Activated T-cell treated with anti-CD3 and anti-CD28 coated beads, Interleukin-2, amount 50 U/mL, for 4 hours (primary cell): ENCODE measurements at regions not wholly inside any gene's neighbourhood (a gene's known extent, or its start where the extent isn't known, plus 50 kb on each side); places are given as distances from the start of the nearest gene placed in this dataset.
A peak's percentile ranks its signal among the peaks of the same experiment; 100 is the strongest.

ENCODE experiments used
- ATAC-seq, 2 donors: fragments of 200-7000 bp; cut with Tn5 transposase; one replicate each; pipeline ENCODE4 v1.10.0; 2021
- DNase-seq: peaks from one replicate; pipeline ENCODE4 v3.0.0-alpha.2; 2020
- H3K27me3 Mint-ChIP-seq: one replicate; pipeline ENCODE4 v1.8.0; 2021; ENCODE audit warnings: low read depth, mixed read lengths
- H3K36me3 Mint-ChIP-seq: one replicate; pipeline ENCODE4 v1.8.0; 2022; ENCODE audit warnings: mixed read lengths; ENCODE audit not compliant: insufficient read depth
- H3K4me1 Mint-ChIP-seq: one replicate; pipeline ENCODE4 v1.8.0; 2021; ENCODE audit warnings: low read depth, mixed read lengths
- H3K4me3 Mint-ChIP-seq: one replicate; pipeline ENCODE4 v1.8.0; 2021; ENCODE audit warnings: mild to moderate bottlenecking, moderate library complexity, mixed read lengths
- H3K9me3 Mint-ChIP-seq: one replicate; pipeline ENCODE4 v1.8.0; 2021; ENCODE audit warnings: mixed read lengths

DNA sequence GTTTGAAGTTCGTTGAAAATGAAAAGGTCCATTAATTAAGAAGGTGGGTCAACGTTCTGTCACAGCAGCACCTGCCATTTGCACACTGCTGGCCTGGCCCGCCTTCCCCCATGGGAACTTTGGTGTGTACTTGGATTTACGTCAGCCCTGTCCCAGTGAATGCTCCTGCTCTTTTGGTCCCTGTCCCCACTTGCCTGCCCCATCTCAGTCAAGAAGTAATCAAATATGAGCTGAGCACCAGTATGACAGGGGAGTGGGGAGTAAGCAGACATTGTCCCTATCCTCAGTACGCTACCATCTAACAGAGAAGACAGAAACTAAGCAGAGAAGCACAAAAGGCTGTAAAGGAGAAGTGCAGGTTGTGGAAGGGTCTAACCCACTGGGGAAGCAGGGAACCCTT lies 65.1 kb downstream of the SLC4A3 start:
- Mint-ChIP-seq H3K36me3 (no peaks in the 10 kb centered on the region), H3K27me3 (peaks cover 55% of the 10 kb centered on the region), H3K9me3 (peaks cover 3% of the 10 kb centered on the region), H3K4me3 (no peak overlapping the region), H3K4me1 (no peaks in the 10 kb centered on the region)
- DNase-seq, result no peak
- ATAC-seq, result no peak

DNA sequence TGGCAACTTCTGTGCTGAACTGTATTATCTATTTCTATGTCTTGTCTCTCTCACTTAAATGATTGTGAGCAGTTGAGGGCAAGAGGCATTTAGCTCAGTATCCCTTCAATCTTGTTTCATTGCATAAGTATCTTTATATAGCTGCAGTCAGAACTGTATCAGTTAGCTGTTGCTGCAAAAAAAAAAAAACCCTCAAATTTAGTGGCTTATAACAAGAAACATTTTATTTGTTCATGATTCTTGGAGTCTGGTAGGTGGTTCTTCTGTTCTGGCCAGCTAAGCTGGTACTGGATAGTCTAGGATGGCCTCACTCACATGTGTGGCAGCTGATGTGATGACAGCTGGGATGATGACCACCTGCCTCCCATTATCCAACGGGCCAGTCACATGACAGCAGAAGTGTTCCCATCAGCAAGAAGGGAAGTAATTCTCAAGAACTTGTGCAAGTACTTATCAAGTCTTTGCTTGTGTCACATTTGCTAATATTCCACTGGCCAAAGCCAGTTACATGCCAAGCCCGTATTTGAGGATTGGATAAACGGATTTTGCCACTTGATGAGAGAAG lies 67.8 kb downstream of the SLC4A3 start:
- H3K9me3 Mint-ChIP-seq, result peaks cover 3% of the 10 kb centered on the region
- ATAC-seq (no peak), DNase-seq (no peak)
- no peaks in the 10 kb centered on the region for H3K4me1 Mint-ChIP-seq
- H3K4me3 Mint-ChIP-seq, result no peak overlapping the region
- no peaks in the 10 kb centered on the region for H3K36me3 Mint-ChIP-seq
- peaks cover 61% of the 10 kb centered on the region for H3K27me3 Mint-ChIP-seq

DNA sequence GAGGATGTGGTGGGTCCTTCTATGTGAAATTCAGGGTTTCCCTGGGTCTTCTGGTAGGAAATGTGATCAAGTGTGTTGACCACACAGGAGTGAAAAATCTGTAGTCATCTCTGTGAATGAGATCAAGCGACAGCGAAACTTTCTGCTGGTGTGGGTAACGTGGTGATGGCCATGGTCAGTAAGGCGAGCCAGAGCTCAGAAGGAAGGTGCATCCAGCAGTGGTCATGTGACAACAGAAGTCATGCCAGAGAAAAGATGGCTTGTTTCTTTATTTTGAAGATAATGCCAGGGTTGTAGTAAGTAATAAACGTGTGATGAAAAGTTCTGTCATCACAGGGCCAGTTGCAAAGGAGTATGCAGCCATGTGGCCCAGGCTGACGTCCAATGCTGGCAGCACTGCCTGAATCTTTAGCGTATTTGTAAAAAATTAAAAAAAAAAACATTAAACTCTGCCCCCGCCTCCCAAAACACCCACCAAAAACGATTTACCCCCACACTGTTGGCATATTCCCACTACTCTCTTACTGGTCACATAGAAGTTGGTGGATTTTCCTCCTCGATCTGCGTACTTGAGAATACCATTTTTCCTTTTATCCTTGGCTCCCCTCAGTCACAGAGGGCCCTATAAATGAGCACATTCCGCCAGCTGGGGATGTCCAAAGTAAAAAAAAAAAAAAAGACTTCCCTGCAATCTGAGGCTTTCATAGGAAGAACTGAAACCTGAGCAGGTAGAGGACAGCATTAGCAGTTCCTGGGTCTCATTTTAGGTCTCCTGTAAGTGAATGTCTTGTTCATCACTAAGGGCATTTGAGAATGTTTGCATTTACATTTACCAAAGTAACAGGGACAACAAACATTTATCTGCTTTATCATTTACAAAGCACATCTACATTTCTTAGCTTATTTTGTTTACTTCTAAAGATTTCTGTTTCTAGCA lies 70.6 kb downstream of the SLC4A3 start:
- no peak for ATAC-seq
- Mint-ChIP-seq H3K27me3 (peaks cover 45% of the 10 kb centered on the region), H3K9me3 (peaks cover 3% of the 10 kb centered on the region)

DNA sequence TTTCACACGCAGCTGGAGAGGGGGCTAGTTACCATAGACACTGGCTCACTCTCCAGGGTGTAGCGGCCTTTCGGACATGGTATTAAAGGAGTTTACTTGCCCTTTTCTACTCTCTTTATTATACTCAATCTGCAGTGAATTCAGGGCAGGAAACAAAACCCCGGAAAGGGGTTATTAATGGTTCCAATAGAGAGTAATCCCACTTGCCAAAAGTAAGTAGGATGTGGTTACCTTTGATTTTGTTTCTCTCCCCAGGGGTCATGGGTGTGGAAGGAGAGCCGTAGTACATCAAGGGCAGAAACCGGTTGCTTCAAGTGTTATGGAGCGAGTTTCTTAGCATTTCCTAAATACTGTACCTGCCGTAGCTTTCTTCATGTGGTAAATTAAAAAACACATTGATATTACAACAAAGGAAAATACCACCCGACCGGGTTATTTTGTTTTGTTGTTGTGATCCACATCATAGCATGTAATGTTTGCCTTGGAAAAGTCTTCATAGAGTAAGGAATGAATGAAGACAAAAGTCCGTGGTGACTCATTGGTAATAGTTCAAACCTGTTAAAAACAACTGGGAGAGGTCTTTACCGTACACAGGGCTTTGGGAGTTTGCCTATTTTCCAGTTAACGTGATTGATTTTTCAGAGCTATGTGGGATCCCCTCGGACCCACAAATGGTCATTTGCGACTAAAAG lies 71.5 kb downstream of the SLC4A3 start:
- no peaks in the 10 kb centered on the region for H3K36me3 Mint-ChIP-seq
- peaks cover 3% of the 10 kb centered on the region for H3K9me3 Mint-ChIP-seq
- no peaks in the 10 kb centered on the region for H3K4me1 Mint-ChIP-seq
- no peak overlapping the region for H3K4me3 Mint-ChIP-seq
- DNase-seq (no peak), ATAC-seq (no peak)
- peaks cover 39% of the 10 kb centered on the region for H3K27me3 Mint-ChIP-seq

More for the DNA sequence above, 70.6 kb downstream of the SLC4A3 start:
- H3K4me1 Mint-ChIP-seq, result no peaks in the 10 kb centered on the region
- DNase-seq, result no peak
- no peaks in the 10 kb centered on the region for H3K36me3 Mint-ChIP-seq
- no peak overlapping the region for H3K4me3 Mint-ChIP-seq

DNA sequence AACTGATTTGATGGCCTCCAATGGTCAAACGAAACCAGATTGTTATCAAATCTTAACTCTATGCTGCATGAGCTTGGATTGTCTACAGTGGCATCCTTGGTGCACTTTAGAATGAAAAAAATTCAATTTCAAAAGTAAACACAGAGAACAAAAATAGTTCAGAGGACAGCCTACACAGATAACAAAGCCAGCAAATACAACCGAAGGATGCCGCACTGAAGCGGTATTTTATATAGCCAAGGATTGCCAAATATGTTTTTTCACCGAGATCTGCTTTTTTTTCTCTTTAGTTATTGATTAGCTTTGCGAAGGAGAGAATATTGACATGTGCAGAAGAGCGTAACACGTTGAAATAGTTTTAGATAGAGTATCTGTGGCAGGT lies 72.0 kb downstream of the SLC4A3 start:
- peaks cover 41% of the 10 kb centered on the region for H3K27me3 Mint-ChIP-seq
- no peak overlapping the region for H3K4me3 Mint-ChIP-seq
- peaks cover 3% of the 10 kb centered on the region for H3K9me3 Mint-ChIP-seq
- no peaks in the 10 kb centered on the region for H3K4me1 Mint-ChIP-seq
- DNase-seq, result no peak
- no peaks in the 10 kb centered on the region for H3K36me3 Mint-ChIP-seq
- ATAC-seq, result no peak

DNA sequence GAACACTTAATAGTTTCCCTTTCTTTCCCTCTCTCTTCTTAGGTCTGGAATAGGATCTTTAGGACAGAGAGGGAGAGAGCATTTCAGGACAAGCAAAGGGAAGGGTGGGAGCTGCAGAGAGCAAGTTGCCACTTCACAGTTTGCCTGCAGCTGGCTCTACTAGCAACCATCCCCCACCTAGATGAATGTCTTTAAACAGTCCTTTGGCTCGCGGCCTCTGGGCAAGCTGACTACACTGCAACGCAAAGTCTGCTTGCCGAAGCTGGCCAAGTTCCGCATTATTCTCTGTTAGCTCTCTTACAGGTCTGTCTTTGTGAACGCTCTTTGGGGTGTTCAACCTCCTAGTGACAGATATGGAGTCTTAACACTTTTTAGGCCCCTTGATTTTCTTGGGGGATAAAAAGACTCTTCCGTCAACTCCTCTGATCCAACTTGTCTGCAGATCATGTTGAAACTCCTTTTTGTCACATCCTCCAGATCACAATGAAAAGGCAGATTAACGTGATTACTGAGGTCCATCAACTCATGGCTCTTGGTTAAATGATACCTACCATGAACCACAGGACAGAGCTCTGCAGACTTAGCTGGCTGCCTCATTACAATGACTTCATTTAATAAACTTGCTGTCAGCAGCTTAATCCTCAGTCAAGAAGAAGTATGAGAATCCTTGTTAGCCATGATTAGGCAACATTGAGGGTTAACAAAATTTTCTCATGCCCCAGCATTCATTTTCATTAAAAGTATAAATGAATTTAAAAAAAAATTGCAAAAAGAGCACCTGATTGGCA lies 74.6 kb downstream of the SLC4A3 start:
- ATAC-seq, result no peak
- Mint-ChIP-seq H3K4me3 (no peak overlapping the region), H3K27me3 (peaks cover 41% of the 10 kb centered on the region), H3K36me3 (no peaks in the 10 kb centered on the region), H3K4me1 (no peaks in the 10 kb centered on the region), H3K9me3 (no peaks in the 10 kb centered on the region)
- no peak for DNase-seq

DNA sequence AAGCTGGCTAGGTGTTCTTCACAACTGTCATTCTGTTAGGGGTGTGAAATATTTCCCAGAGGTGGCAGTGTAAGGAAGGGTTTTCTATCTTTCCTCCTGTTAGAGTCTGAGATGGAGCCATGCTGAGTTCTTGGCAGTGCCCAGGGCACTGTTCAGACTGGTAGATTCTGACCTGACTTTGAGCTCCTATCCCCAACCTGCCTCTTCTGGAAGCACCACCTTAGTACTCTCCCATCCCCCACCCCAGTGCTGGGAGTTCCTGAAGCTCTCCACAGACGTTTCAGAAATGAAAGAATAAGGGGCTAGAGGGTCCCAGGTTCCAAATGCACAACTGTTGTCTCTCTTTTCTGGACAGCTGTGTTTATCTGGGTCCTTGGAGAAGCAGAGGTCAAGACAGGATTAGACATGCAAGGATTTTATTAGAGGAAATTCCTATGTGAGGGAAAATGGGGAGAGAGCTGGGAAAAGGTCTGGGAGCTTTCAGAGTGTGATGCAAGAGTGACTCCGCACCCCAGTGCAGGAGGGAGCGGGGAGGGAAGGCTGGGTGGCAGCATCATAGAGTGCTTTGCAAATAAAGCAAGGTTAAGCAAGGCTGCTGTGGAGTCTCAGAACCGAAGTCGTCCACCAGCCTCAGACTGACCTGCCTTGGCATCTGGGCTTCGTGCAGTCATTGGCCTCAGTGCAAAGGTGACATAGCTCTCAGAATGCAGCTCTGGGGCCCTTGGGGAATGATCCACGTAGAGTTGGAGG lies 75.5 kb downstream of the SLC4A3 start:
- Mint-ChIP-seq H3K4me1 (no peaks in the 10 kb centered on the region), H3K36me3 (no peaks in the 10 kb centered on the region), H3K4me3 (no peak overlapping the region), H3K27me3 (peaks cover 33% of the 10 kb centered on the region), H3K9me3 (no peaks in the 10 kb centered on the region)
- ATAC-seq, result no peak
- DNase-seq, result no peak

DNA sequence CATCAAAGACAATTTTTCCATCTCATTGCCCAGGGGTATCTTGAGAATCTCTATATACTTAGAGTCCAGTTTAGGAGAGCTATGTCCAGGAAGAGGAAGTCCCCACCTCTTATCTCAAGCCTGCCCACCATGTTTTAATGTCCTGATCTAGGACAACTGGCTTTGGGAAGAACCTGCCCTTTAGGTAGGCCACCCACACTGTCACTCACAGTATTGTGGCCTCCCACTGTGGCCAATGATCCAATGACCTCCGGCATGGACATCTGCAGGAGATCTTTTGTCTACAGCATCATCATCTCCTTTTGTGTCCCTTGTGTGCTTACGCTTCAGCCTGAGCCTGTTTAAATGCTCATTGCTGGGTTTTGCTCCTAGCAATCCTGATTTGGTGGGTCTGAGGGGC lies 77.4 kb downstream of the SLC4A3 start:
- peaks cover 26% of the 10 kb centered on the region for H3K27me3 Mint-ChIP-seq
- no peaks in the 10 kb centered on the region for H3K9me3 Mint-ChIP-seq
- ATAC-seq (no peak), DNase-seq (no peak)
- no peaks in the 10 kb centered on the region for H3K4me1 Mint-ChIP-seq
- H3K36me3 Mint-ChIP-seq, result no peaks in the 10 kb centered on the region
- no peak overlapping the region for H3K4me3 Mint-ChIP-seq

DNA sequence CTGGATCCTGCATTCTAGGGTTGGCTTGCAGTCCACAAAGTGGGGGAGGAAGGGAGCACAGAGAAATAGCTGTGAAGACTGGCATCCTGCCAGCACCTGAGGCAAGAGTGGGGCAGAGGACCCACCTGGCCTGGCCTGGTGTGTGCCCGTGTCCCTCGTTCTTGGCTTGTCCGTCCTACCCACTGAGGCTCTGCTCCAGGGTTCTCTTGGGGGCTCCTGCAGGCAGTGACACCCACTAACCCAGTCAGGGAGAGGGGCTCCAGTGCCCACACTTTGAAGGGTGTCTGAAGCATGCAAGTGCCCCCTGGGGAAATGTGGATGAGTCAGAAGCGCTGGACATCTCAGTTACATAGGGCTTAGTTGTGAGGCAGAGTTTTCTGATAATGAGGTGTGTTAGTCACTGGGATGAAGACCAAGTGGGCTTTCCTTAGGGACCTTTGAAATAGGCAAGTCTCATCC lies 79.4 kb downstream of the SLC4A3 start:
- H3K36me3 Mint-ChIP-seq, result no peaks in the 10 kb centered on the region
- peaks cover 27% of the 10 kb centered on the region for H3K27me3 Mint-ChIP-seq

DNA sequence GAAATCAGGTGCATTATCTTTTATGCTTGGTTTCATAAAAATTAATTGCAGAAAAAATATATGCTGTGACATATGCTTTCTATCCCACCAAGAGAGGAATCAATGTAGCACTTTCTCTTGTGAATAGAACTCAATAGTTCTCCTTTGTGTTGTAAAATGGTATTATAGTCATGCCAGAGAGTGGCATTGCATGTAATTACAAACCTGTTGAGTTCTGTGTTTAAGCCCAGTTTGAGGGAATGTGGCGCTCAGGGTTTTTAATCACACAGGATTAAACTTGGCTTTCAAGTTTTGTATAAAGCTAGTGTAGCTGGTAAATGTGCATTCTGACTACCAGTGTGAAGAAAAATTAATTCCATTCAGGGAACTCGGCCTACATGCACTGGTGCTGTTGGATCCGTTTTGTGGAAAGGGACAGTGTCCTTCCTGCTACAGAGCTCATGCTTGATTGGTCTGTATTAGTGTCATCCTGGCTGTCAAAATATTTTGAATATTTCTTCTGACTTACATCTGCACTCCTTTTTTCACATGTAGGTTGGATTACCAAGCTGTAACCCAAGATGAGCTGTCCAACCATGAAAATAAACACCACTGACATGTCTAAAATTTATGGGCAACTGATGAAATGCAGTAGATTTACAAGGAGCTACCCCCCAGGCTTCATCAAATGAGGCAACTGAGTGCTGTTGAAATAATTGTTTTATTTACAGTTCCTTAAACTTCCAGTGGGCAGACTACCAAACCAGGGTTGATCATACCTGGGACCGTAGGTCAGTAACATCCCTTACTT lies 80.3 kb downstream of the SLC4A3 start:
- DNase-seq, result no peak
- H3K27me3 Mint-ChIP-seq, result peaks cover 28% of the 10 kb centered on the region
- no peaks in the 10 kb centered on the region for H3K9me3 Mint-ChIP-seq
- H3K36me3 Mint-ChIP-seq, result no peaks in the 10 kb centered on the region
- no peak overlapping the region for H3K4me3 Mint-ChIP-seq
- H3K4me1 Mint-ChIP-seq, result no peaks in the 10 kb centered on the region
- no peak for ATAC-seq

More for the DNA sequence above, 79.4 kb downstream of the SLC4A3 start:
- no peaks in the 10 kb centered on the region for H3K9me3 Mint-ChIP-seq
- no peaks in the 10 kb centered on the region for H3K4me1 Mint-ChIP-seq
- ATAC-seq, result no peak
- H3K4me3 Mint-ChIP-seq, result no peak overlapping the region
- no peak for DNase-seq

DNA sequence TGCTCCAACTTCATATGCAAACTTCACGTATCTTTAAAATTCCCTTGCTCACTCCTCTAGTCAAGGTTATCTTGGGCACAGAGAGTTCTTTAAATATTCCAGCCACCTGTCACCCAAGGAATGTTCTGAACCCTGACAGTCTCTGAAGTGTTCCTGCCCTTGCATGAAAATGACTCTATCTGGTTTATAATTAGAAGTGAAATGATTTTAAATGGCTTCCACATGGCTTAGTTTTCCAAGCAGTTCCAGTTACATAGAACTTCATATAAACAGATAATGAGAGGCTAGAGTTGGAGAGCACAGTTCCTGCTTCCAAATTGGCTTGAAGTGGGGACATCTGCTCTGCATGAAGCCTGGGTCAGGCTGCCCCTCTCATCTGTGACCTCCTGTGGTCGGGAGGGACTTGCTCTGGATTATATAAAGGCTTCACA lies 81.9 kb downstream of the SLC4A3 start:
- Mint-ChIP-seq H3K36me3 (no peaks in the 10 kb centered on the region), H3K4me3 (no peak overlapping the region), H3K27me3 (peaks cover 22% of the 10 kb centered on the region), H3K9me3 (no peaks in the 10 kb centered on the region), H3K4me1 (no peaks in the 10 kb centered on the region)
- DNase-seq (no peak), ATAC-seq (no peak)

DNA sequence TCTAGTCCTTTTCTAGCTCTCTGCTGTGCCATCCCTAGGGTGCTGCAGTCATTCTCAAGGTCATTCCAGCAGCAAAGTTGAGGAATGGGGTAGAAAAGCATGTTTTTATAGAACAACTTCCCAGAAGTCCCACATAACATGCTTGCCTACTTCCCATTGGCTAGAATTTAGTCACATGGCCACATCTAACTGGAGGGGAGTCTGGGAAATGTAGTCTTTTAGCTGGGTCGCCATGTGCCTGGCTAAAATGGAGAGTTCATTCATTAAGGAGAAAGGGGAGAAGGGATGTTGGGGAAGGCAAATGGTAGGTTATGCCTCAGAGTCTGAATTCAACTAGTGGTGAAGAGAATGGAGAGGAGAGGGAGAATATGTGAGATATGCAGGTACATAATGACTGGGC lies 85.7 kb downstream of the SLC4A3 start:
- H3K4me3 Mint-ChIP-seq, result no peak overlapping the region
- H3K9me3 Mint-ChIP-seq, result no peaks in the 10 kb centered on the region
- peak in 1 of 2 donors; percentile 48 for ATAC-seq
- no peaks in the 10 kb centered on the region for H3K36me3 Mint-ChIP-seq
- DNase-seq, result no peak
- no peaks in the 10 kb centered on the region for H3K4me1 Mint-ChIP-seq
- H3K27me3 Mint-ChIP-seq, result peaks cover 14% of the 10 kb centered on the region
